ENCODE measurements at regions not wholly inside any gene's neighbourhood (a gene's known extent, or its start where the extent isn't known, plus 50 kb on each side); places are given as distances from the start of the nearest gene placed in this dataset.

- H3K4me3 ChIP-seq (ENCODE audit: low read depth, poor library complexity, severe bottlenecking), result no peak overlapping the region
- TF ChIP-seq POLR2A (IDR thresholded peaks at IDR 0.05), result no peak
- TF ChIP-seq, protein P1, sequence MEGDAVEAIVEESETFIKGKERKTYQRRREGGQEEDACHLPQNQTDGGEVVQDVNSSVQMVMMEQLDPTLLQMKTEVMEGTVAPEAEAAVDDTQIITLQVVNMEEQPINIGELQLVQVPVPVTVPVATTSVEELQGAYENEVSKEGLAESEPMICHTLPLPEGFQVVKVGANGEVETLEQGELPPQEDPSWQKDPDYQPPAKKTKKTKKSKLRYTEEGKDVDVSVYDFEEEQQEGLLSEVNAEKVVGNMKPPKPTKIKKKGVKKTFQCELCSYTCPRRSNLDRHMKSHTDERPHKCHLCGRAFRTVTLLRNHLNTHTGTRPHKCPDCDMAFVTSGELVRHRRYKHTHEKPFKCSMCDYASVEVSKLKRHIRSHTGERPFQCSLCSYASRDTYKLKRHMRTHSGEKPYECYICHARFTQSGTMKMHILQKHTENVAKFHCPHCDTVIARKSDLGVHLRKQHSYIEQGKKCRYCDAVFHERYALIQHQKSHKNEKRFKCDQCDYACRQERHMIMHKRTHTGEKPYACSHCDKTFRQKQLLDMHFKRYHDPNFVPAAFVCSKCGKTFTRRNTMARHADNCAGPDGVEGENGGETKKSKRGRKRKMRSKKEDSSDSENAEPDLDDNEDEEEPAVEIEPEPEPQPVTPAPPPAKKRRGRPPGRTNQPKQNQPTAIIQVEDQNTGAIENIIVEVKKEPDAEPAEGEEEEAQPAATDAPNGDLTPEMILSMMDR (IDR thresholded peaks at IDR 0.05), result no peak
- intact Hi-C loops (cut with DNase I; ENCODE audit: low total_unique reads), result no loop called here
These were observed 132.1 kb upstream of the MOCS1 start for GRCh38 chr6:40066372-40066771.

DNA sequence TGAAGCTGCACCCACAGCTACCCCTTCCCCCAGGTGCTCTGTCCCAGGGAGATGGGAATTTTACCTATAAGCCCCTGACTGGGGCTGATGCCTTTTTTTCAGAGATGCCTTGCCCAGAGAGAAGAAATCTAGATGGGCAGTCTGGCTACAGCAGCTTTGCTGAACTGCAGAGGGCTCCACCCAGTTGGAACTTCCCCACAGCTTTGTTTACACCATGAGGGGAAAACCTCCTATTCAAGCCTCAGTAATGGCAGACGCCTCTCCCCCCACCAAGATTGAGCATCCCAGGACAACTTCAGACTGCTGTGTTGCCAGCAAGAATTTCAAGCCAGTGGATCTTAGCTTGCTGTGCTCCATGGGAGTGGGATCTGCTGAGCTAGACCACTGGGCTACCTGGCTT lies 122.6 kb upstream of the MOCS1 start:
- DNase-seq (ENCODE audit: low spot score in 2 of 2), result no peak
- no peak for TF ChIP-seq POLR2A (IDR thresholded peaks at IDR 0.05)
- TF ChIP-seq, protein P1 (IDR thresholded peaks at IDR 0.05), result no peak
- H3K4me3 ChIP-seq (ENCODE audit: low read depth, poor library complexity, severe bottlenecking), result no peak overlapping the region
- intact Hi-C loops (cut with DNase I; ENCODE audit: low total_unique reads), result no loop called here
- 78 to 88% methylated on average over 1 of the region's 1 CpG for WGBS, 2 donors

More at GRCh38 chr6:40066372-40066771, 132.1 kb upstream of the MOCS1 start:
- no peak for DNase-seq (ENCODE audit: low spot score in 2 of 2)

DNA sequence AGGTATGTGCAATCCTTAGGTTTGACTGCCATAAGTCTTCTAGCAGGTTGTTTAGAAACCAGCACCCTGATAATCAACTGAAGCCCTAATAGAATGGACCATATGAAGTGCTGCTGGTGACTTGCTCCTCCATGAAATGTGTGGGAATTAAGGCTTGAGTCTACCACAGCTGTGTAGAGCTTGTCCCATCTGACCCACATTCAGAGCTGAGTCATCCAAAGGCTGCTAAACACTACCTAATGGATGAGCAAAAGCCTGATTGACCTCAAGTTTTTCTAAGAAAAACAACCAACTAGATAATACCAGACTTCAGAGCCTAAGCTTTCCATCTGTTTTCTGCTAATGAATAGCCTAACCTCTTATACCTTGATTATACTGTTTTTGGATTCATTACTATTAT lies 120.3 kb upstream of the MOCS1 start:
- TF ChIP-seq, protein P1 (IDR thresholded peaks at IDR 0.05), result no peak
- no peak for TF ChIP-seq POLR2A (IDR thresholded peaks at IDR 0.05)
- no peak for DNase-seq (ENCODE audit: low spot score in 2 of 2)
- no peak overlapping the region for H3K4me3 ChIP-seq (ENCODE audit: low read depth, poor library complexity, severe bottlenecking)
- intact Hi-C loops (cut with DNase I; ENCODE audit: low total_unique reads), result no loop called here

DNA sequence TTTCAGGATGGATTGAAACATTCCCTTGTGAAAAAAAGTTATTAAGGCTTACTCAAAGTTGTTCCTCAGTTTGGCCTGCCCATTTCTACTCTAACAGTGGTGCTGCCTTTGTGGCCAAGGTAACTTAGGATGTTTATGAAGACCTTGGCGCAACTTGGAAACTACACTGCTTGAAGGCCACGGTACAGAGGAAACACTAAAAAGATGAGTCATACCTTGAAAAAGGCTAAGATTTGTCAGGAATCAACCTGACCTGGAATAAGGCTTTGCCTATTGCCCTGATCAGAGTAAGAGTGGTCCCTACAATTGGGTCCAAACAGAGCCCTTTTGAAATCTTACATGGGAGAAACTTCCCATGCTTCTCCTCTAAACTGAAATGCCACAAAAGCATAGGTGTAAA lies 119.9 kb upstream of the MOCS1 start:
- WGBS, 2 donors, result 57 to 63% methylated on average over 2 of the region's 2 CpGs
- no peak for DNase-seq (ENCODE audit: low spot score in 2 of 2)
- intact Hi-C loops (cut with DNase I; ENCODE audit: low total_unique reads), result no loop called here
- no peak overlapping the region for H3K4me3 ChIP-seq (ENCODE audit: low read depth, poor library complexity, severe bottlenecking)
- no peak for TF ChIP-seq POLR2A (IDR thresholded peaks at IDR 0.05)

DNA sequence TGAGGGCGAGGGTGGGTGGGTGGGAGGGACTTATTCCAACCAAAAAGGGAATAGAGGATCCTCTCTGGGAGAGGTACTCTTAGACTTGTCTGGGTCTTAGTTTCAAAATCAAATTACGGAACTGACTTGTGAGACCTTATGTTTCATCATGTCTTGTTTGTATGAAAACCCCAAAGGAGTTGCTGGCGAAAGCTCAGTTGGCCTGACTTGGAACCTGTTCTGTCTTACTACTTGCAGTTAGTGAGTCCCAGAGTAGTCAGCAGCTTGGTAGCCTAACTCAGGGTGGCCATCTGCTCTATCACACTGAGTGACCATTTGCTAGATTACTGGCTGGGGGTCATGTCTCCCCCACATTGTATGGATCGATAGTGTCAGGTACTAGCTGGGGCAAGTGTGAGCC lies 114.9 kb upstream of the MOCS1 start:
- intact Hi-C loops (cut with DNase I; ENCODE audit: low total_unique reads), result no loop called here
- no peak overlapping the region for H3K4me3 ChIP-seq (ENCODE audit: low read depth, poor library complexity, severe bottlenecking)
- 85 to 86% methylated on average over 4 of the region's 4 CpGs for WGBS, 2 donors
- DNase-seq (ENCODE audit: low spot score in 2 of 2), result no peak
- TF ChIP-seq, protein P1 (IDR thresholded peaks at IDR 0.05), result no peak
- no peak for TF ChIP-seq POLR2A (IDR thresholded peaks at IDR 0.05)

DNA sequence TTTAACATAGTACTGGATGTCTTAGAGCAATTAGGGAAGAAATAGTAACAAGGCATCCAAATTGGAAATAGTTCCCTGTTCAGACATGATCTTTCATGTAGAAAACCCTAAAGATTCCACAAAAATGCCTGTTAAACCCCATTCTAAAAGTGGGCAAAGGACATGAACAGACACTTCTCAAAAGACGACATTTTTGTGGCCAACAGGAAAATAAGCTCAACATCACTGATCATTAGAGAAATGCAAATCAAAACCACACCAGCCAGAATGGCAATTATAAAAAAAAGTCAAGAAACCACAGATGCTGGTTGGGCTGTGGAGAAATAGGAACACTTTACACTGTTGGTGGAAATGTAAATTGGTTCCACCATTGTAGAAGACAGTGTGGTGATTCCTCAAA lies 109.9 kb upstream of the MOCS1 start:
- TF ChIP-seq, protein P1 (IDR thresholded peaks at IDR 0.05), result no peak
- no peak for TF ChIP-seq POLR2A (IDR thresholded peaks at IDR 0.05)
- intact Hi-C loops (cut with DNase I; ENCODE audit: low total_unique reads), result no loop called here

More for the DNA sequence above, 109.9 kb upstream of the MOCS1 start:
- DNase-seq (ENCODE audit: low spot score in 2 of 2), result no peak
- no peak overlapping the region for H3K4me3 ChIP-seq (ENCODE audit: low read depth, poor library complexity, severe bottlenecking)
- WGBS, 2 donors, result 72 to 73% methylated on average over 1 of the region's 1 CpG

All from lower leg skin (tissue), 4 donors.